CD14-positive monocyte (primary cell): ENCODE measurements at regions not wholly inside any gene's neighbourhood (a gene's known extent, or its start where the extent isn't known, plus 50 kb on each side); places are given as distances from the start of the nearest gene placed in this dataset.

Experiments used
- DNase-seq, 3 donors: peaks; one replicate each; pipeline ENCODE4 v3.0.0-alpha.2; 2011 to 2022
- H2AFZ ChIP-seq: 2 replicates; pipeline ENCODE4 v1.6.0; 2012; ENCODE audit warnings: mild to moderate bottlenecking, low read depth, low read length, inconsistent platforms; ENCODE audit not compliant: insufficient read depth, poor library complexity, severe bottlenecking
- H3K27ac ChIP-seq, 2 donors: 1 replicate in 1 of 2; 2 replicates in 1 of 2; pipeline ENCODE4 v1.5.1; 2012 to 2013; ENCODE audit warnings: low read length in 2 of 2, control low read depth in 1 of 2, inconsistent platforms in 1 of 2, low read depth in 1 of 2, mild to moderate bottlenecking in 1 of 2
- H3K27me3 ChIP-seq, 2 donors: one replicate each; pipeline versions ENCODE4 v1.6.0 to v1.6.1; 2011 to 2013; ENCODE audit warnings: low read length in 2 of 2; ENCODE audit not compliant: control insufficient read depth in 2 of 2, insufficient read depth in 2 of 2
- H3K36me3 ChIP-seq, 2 donors: replicated peaks in 1 of 2; 1 replicate in 1 of 2; 2 replicates in 1 of 2; pipeline versions ENCODE4 v1.5.1 to v1.6.1; 2012 to 2013; ENCODE audit warnings: low read length in 2 of 2, control low read depth in 1 of 2, inconsistent platforms in 1 of 2, mild to moderate bottlenecking in 1 of 2; ENCODE audit not compliant: insufficient read depth in 2 of 2, control insufficient read depth in 1 of 2
- H3K4me1 ChIP-seq, 2 donors: 1 replicate in 1 of 2; 2 replicates in 1 of 2; pipeline versions ENCODE4 v1.5.1 to v1.6.1; 2012 to 2013; ENCODE audit warnings: low read length in 2 of 2, control low read depth in 1 of 2, inconsistent platforms in 1 of 2, mild to moderate bottlenecking in 1 of 2, moderate library complexity in 1 of 2; ENCODE audit not compliant: insufficient read depth in 2 of 2, control insufficient read depth in 1 of 2
- H3K4me2 ChIP-seq: replicated peaks from 2 replicates; pipeline ENCODE3; 2012; ENCODE audit warnings: low read length, moderate library complexity, mild to moderate bottlenecking; ENCODE audit not compliant: poor library complexity, severe bottlenecking; ENCODE audit errors: extremely low read depth
- H3K4me3 ChIP-seq, 3 experiments: fragments of 200-600 bp in 1 of 3; sonication (generic) in 1 of 3; replicated peaks in 1 of 3; 1 replicate in 2 of 3; 2 replicates in 1 of 3; pipeline ENCODE4 v1.5.1; 2011 to 2013; ENCODE audit warnings: low read length in 3 of 3, mild to moderate bottlenecking in 3 of 3, control low read depth in 2 of 3, low read depth in 2 of 3, inconsistent platforms in 1 of 3, moderate library complexity in 1 of 3
- H3K79me2 ChIP-seq: 2 replicates; pipeline ENCODE4 v1.6.0; 2012; ENCODE audit warnings: mild to moderate bottlenecking, control low read depth, inconsistent platforms, low read length, moderate library complexity; ENCODE audit not compliant: insufficient read depth
- H3K9ac ChIP-seq: 2 replicates; pipeline ENCODE4 v1.6.0; 2017; ENCODE audit warnings: low read length, mild to moderate bottlenecking; ENCODE audit not compliant: insufficient read depth, poor library complexity, severe bottlenecking
- H3K9me3 ChIP-seq, 2 donors: replicated peaks in 1 of 2; 1 replicate in 1 of 2; 2 replicates in 1 of 2; pipeline versions ENCODE4 v1.5.1 to v1.6.1; 2012 to 2013; ENCODE audit warnings: low read length in 2 of 2, control low read depth in 1 of 2; ENCODE audit not compliant: control insufficient read depth in 1 of 2, insufficient read depth in 1 of 2
- H4K20me1 ChIP-seq: 2 replicates; pipeline ENCODE4 v1.6.0; 2012; ENCODE audit warnings: mild to moderate bottlenecking, low read length, control low read depth, moderate library complexity; ENCODE audit not compliant: insufficient read depth
- H3K27ac Mint-ChIP-seq, 7 donors: one replicate each; pipeline ENCODE4 v1.8.0; 2020; ENCODE audit warnings: mild to moderate bottlenecking in 7 of 7, mixed read lengths in 7 of 7, moderate library complexity in 6 of 7, inconsistent platforms in 2 of 7
- H3K27me3 Mint-ChIP-seq, 3 donors: one replicate each; pipeline ENCODE4 v1.8.0; 2021 to 2022; ENCODE audit warnings: low read depth in 3 of 3, mild to moderate bottlenecking in 3 of 3, mixed read lengths in 3 of 3, moderate library complexity in 3 of 3, inconsistent platforms in 1 of 3
- H3K36me3 Mint-ChIP-seq, 2 donors: one replicate each; pipeline ENCODE4 v1.8.0; 2020; ENCODE audit warnings: mixed read lengths in 2 of 2, inconsistent platforms in 1 of 2, mild to moderate bottlenecking in 1 of 2
- H3K4me1 Mint-ChIP-seq: one replicate; pipeline ENCODE4 v1.8.0; 2020; ENCODE audit warnings: mild to moderate bottlenecking, mixed read lengths
- H3K4me3 Mint-ChIP-seq, 2 donors: one replicate each; pipeline ENCODE4 v1.8.0; 2020; ENCODE audit warnings: mild to moderate bottlenecking in 2 of 2, mixed read lengths in 2 of 2, moderate library complexity in 1 of 2
- H3K9me3 Mint-ChIP-seq, 7 donors: one replicate each; pipeline ENCODE4 v1.8.0; 2020 to 2022; ENCODE audit warnings: mixed read lengths in 7 of 7, mild to moderate bottlenecking in 6 of 7, moderate library complexity in 6 of 7, inconsistent platforms in 2 of 7
- WGBS: methylation state at CpG from one replicate; pipeline ENCODE4 v1.1.5; 2013; ENCODE audit warnings: missing lambda C conversion rate; ENCODE audit not compliant: insufficient coverage; 5-methylcytosine and 5-hydroxymethylcytosine counted together
- intact Hi-C, 2 donors: fragments of 100-400 bp; cut with micrococcal nuclease; formaldehyde crosslinking; loops; one replicate each; pipeline versions ENCODE4 v1.15.0 to v1.15.1; 2023
- TF ChIP-seq, protein P1 (sequence below): fragments of 200-600 bp; IDR thresholded peaks from one replicate; pipeline ENCODE4 v1.8.0; 2022; ENCODE audit warnings: antibody characterized with exemption, mild to moderate bottlenecking

DNA sequence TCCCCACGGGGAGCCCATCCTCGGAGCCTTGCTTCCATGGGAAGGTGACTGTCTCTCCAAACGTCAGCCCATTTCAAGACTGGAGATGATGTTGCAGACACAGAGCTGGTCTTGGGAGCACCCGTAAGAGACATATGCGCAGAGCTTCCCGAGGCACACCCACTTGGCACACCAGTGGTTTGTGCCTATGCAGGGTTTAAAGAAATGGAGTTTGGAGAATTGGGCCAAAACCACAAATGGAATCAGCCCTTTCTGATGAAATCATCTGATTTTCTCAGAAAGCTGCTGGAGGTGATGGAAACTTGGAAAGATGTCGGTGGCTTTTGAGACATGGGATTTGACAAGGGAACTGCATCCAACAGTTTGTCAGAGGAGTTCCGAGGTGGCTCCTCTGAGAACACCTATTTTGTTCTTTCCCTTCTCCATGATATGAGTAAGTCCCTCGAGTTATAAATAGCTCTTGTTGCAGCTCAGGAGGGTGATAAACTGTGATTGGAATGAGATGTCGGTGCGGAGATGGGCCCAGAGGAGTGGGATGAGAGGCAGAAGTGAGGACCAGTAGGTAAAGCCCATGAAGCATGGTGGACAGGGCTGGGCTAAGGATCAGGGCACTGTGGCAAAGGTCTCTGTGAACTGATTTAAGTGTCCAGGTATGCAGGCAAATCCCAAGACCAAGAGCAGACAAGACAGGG, 225.7 kb downstream of the ACKR3 start:
- peak overlapping the region in 1 of 2 donors; percentile 39 for H3K4me3 Mint-ChIP-seq

DNA sequence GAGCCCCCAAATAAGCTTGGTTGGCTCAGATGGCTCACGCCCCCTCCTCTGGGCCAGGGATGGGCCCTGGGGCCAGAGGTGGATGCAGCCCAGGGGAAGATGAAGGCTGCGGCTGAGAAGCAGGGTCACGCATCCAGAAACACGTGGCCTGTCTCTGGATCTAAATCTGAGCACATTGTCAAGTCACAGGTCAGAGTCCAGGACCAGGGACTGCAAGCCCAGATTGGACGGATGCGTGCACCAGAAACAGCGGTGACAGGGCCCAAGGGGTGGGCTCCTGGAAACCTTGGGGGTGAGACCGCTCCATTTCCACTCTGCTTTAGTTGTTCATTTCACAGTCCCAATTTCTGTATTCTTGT, 226.2 kb downstream of the ACKR3 start:
- Histone ChIP-seq H3K4me3 (no peak overlapping the region), H3K4me1 (peaks cover 0 to 5% of the 10 kb centered on the region in 2 donors), H3K27me3 (peaks cover 7 to 14% of the 10 kb centered on the region in 2 donors), H3K9ac (no peak overlapping the region), H4K20me1 (no peaks in the 10 kb centered on the region), H3K9me3 (peaks cover 0 to 3% of the 10 kb centered on the region in 2 donors), H3K27ac (no peak overlapping the region), H3K79me2 (no peaks in the 10 kb centered on the region), H3K4me2 (no peak overlapping the region), H2AFZ (no peak overlapping the region), H3K36me3 (no peaks in the 10 kb centered on the region)
- Mint-ChIP-seq H3K4me3 (no peak overlapping the region), H3K27me3 (peaks cover 31 to 40% (median 39%) of the 10 kb centered on the region in 3 donors), H3K4me1 (peaks cover 9% of the 10 kb centered on the region), H3K36me3 (no peaks in the 10 kb centered on the region), H3K27ac (no peak overlapping the region), H3K9me3 (peaks cover 0 to 7% (median 1%) of the 10 kb centered on the region in 7 donors)
- intact Hi-C loops, result no loop called here
- DNase-seq, result no peak
- WGBS, result 96% methylated on average over 8 of the region's 8 CpGs
- TF ChIP-seq, protein P1, sequence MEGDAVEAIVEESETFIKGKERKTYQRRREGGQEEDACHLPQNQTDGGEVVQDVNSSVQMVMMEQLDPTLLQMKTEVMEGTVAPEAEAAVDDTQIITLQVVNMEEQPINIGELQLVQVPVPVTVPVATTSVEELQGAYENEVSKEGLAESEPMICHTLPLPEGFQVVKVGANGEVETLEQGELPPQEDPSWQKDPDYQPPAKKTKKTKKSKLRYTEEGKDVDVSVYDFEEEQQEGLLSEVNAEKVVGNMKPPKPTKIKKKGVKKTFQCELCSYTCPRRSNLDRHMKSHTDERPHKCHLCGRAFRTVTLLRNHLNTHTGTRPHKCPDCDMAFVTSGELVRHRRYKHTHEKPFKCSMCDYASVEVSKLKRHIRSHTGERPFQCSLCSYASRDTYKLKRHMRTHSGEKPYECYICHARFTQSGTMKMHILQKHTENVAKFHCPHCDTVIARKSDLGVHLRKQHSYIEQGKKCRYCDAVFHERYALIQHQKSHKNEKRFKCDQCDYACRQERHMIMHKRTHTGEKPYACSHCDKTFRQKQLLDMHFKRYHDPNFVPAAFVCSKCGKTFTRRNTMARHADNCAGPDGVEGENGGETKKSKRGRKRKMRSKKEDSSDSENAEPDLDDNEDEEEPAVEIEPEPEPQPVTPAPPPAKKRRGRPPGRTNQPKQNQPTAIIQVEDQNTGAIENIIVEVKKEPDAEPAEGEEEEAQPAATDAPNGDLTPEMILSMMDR, result no peak

More for the DNA sequence above, 225.7 kb downstream of the ACKR3 start:
- Mint-ChIP-seq H3K27me3 (peaks cover 36 to 44% (median 42%) of the 10 kb centered on the region in 3 donors), H3K36me3 (no peaks in the 10 kb centered on the region), H3K27ac (no peak overlapping the region), H3K4me1 (peaks cover 8% of the 10 kb centered on the region), H3K9me3 (peaks cover 0 to 7% (median 1%) of the 10 kb centered on the region in 7 donors)
- Histone ChIP-seq H2AFZ (no peak overlapping the region), H3K9me3 (peaks cover 0 to 3% of the 10 kb centered on the region in 2 donors), H3K27me3 (peaks cover 11 to 20% of the 10 kb centered on the region in 2 donors), H3K4me3 (no peak overlapping the region), H3K4me1 (peaks cover 0 to 4% of the 10 kb centered on the region in 2 donors), H3K27ac (no peak overlapping the region), H3K36me3 (no peaks in the 10 kb centered on the region), H4K20me1 (no peaks in the 10 kb centered on the region), H3K4me2 (no peak overlapping the region), H3K79me2 (no peaks in the 10 kb centered on the region), H3K9ac (no peak overlapping the region)
- no peak for DNase-seq
- WGBS, result 99% methylated on average over 8 of the region's 11 CpGs
- intact Hi-C loops, result no loop called here
- TF ChIP-seq, protein P1, result no peak
